WERI-Rb-1 (cell line): ENCODE measurements at regions not wholly inside any gene's neighbourhood (a gene's known extent, or its start where the extent isn't known, plus 50 kb on each side); places are given as distances from the start of the nearest gene placed in this dataset.

Source experiments
- DNase-seq: peaks from one replicate; pipeline ENCODE4 v3.0.0-alpha.2; 2020
- H3K27ac ChIP-seq: fragments of 250-450 bp; sonication (Bioruptor Pico); 2 replicates; pipeline ENCODE4 v1.5.1; 2020; ENCODE audit warnings: mild to moderate bottlenecking, moderate library complexity
- H3K27me3 ChIP-seq: fragments of 250-450 bp; sonication (Bioruptor Pico); 2 replicates; pipeline ENCODE4 v1.5.1; 2021; ENCODE audit warnings: mild to moderate bottlenecking, low read depth, moderate library complexity; ENCODE audit not compliant: insufficient read depth, severe bottlenecking
- H3K36me3 ChIP-seq: fragments of 250-450 bp; sonication (Bioruptor Pico); 2 replicates; pipeline ENCODE4 v1.5.1; 2020; ENCODE audit warnings: mild to moderate bottlenecking, moderate library complexity
- H3K4me3 ChIP-seq: 2 replicates; pipeline ENCODE4 v1.5.1; 2011; ENCODE audit warnings: low read depth, mild to moderate bottlenecking, control low read depth, low read length
- H3K9me3 ChIP-seq: fragments of 250-450 bp; sonication (Bioruptor Pico); 2 replicates; pipeline ENCODE4 v1.5.1; 2021; ENCODE audit warnings: mild to moderate bottlenecking, moderate library complexity; ENCODE audit not compliant: severe bottlenecking
- CTCF ChIP-seq: IDR thresholded peaks from 2 replicates; pipeline ENCODE4 v1.5.1; 2011; ENCODE audit warnings: low read depth, mild to moderate bottlenecking, control low read depth, inconsistent platforms, low read length

DNA sequence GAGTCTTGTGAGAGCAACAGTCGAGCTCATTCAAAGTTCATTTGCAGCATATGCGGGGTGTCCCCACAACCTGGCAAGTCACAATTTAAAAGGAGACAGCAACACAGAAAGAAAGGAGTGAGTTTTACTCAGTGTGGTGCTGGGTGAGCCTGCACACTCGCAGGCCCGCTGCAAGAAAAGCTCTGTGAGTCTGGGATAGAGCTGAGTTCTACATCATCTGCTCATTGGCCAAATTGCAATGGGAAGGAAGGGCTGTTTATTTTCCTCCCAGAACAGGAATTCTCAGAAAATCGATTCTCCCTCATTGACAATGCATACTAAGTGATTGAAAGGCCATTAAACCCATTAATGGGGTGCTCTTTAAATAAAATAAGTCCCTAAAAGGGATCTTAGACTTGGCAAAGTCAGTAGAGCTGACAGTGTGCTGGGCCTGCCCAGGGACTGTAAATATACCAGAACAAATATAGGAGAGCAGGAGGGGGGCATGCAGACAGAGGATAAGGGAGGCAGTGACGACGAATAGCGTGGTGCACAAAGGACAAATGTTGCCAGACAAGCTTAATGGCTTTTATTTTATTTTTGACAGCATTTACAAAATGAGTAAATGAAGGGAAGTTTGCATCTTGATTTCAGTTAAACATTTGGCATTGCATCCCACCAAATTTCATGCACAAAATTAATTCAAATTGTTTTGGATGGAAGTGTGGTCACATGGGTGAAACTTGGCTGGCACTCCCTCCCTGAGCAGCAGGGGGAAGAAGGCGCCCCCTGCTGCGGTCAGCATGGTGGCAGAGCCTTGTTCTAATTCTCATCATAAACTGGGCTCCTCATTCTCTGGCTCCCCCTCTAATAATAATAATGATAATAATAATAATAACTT lies 215.7 kb downstream of the SNX10 start:
- no peak for DNase-seq
- H3K4me3 ChIP-seq: no peak overlapping the region

DNA sequence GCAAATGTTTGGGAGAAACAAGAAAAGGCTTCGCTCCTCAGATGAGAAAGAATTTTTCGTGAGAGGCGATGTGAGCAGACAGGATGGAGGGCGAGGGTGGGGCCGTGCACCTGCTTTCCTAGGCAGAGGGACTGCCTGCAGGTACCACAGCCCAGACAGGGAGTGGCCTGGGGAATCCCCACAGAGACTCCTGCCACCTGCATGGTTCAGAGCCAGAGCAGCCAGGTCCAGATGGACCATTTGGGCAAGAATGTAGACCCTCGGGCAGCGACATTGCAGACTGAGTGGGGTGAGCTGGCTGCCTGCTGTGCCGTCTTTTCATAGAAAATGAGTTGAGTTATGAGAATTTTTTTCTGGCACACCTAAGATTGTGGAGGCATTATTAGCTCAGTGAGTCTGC lies 216.8 kb downstream of the SNX10 start:
- H3K36me3 ChIP-seq: no peaks in the 10 kb centered on the region
- no peaks in the 10 kb centered on the region for H3K9me3 ChIP-seq
- no peak overlapping the region for H3K27ac ChIP-seq
- no peaks in the 10 kb centered on the region for H3K27me3 ChIP-seq
- TF ChIP-seq CTCF: no peak
- no peak overlapping the region for H3K4me3 ChIP-seq
- DNase-seq: no peak

More for the DNA sequence above, 215.7 kb downstream of the SNX10 start:
- H3K27ac ChIP-seq: no peak overlapping the region
- no peaks in the 10 kb centered on the region for H3K36me3 ChIP-seq
- no peaks in the 10 kb centered on the region for H3K27me3 ChIP-seq
- TF ChIP-seq CTCF: peak; percentile 56
- no peaks in the 10 kb centered on the region for H3K9me3 ChIP-seq

GRCh38 chr7:26508917-26509316 lies 217.3 kb downstream of the SNX10 start:
- no peak for TF ChIP-seq CTCF
- no peak for DNase-seq
- H3K4me3 ChIP-seq: no peak overlapping the region
- H3K27me3 ChIP-seq: no peaks in the 10 kb centered on the region
- H3K36me3 ChIP-seq: no peaks in the 10 kb centered on the region
- no peak overlapping the region for H3K27ac ChIP-seq
- no peaks in the 10 kb centered on the region for H3K9me3 ChIP-seq

- no peak for TF ChIP-seq CTCF
- Histone ChIP-seq H3K27ac (no peak overlapping the region), H3K36me3 (no peaks in the 10 kb centered on the region), H3K9me3 (no peaks in the 10 kb centered on the region), H3K27me3 (no peaks in the 10 kb centered on the region), H3K4me3 (no peak overlapping the region)
- no peak for DNase-seq
Measured at GRCh38 chr7:26510231-26510957, 218.7 kb downstream of the SNX10 start.

DNA sequence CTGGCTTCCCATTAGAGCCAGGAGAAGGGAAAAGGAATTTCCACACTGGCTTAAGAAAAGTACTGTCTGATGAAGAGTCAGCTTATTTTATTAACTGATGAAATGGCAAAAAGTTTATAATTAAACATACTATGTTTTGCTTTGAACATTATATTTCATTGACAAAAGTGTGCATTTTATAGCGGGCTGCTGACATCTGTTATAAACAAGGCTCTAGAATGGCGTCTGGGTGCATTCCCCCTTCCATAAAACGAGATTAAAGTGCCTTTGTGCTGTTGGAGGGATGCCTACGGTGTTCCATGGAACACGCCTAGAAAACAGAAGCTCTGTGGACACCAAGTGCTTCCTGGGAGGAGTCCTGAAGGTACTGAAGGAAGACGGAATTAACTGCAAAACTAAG lies 220.2 kb downstream of the SNX10 start:
- no peak for DNase-seq
- Histone ChIP-seq H3K36me3 (no peaks in the 10 kb centered on the region), H3K9me3 (no peaks in the 10 kb centered on the region), H3K27me3 (no peaks in the 10 kb centered on the region), H3K4me3 (no peak overlapping the region), H3K27ac (no peak overlapping the region)
- no peak for TF ChIP-seq CTCF
